ENCODE measurements at regions not wholly inside any gene's neighbourhood (a gene's known extent, or its start where the extent isn't known, plus 50 kb on each side); places are given as distances from the start of the nearest gene placed in this dataset.
"Not testable (repeated sequence)": the region's sequence is repeated elsewhere in the genome, so short reads cannot be mapped to it uniquely, and the experiment has no call there.

DNA sequence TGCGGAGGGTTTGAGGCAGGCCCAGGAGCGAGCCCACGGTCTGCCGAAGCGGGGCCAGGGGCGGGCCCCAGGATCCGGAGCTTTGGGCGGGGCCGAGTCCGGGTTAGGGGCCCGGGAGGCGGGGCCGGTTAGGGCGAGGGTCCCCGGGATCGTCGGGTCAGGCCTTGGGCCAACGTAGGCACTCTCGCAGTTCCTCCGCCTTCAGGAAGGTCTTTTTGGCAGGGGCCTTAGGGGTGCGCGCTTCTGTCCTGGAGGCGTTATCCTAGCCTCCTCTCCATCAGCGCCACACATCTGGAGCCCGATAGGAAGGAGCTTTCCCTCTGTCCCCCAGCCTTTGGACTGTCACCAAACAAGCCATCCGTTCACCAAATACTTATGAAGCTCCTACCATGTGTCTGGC, 131.8 kb upstream of the ALDH3B2 start:
- TF ChIP-seq POLR2A (IDR thresholded peaks at IDR 0.05) = not testable (repeated sequence)
- TF ChIP-seq, protein P1, sequence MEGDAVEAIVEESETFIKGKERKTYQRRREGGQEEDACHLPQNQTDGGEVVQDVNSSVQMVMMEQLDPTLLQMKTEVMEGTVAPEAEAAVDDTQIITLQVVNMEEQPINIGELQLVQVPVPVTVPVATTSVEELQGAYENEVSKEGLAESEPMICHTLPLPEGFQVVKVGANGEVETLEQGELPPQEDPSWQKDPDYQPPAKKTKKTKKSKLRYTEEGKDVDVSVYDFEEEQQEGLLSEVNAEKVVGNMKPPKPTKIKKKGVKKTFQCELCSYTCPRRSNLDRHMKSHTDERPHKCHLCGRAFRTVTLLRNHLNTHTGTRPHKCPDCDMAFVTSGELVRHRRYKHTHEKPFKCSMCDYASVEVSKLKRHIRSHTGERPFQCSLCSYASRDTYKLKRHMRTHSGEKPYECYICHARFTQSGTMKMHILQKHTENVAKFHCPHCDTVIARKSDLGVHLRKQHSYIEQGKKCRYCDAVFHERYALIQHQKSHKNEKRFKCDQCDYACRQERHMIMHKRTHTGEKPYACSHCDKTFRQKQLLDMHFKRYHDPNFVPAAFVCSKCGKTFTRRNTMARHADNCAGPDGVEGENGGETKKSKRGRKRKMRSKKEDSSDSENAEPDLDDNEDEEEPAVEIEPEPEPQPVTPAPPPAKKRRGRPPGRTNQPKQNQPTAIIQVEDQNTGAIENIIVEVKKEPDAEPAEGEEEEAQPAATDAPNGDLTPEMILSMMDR (IDR thresholded peaks at IDR 0.05) = not testable (repeated sequence)
